ENCODE measurements at regions not wholly inside any gene's neighbourhood (a gene's known extent, or its start where the extent isn't known, plus 50 kb on each side); places are given as distances from the start of the nearest gene placed in this dataset.
"Not testable (repeated sequence)": the region's sequence is repeated elsewhere in the genome, so short reads cannot be mapped to it uniquely, and the experiment has no call there.

DNA sequence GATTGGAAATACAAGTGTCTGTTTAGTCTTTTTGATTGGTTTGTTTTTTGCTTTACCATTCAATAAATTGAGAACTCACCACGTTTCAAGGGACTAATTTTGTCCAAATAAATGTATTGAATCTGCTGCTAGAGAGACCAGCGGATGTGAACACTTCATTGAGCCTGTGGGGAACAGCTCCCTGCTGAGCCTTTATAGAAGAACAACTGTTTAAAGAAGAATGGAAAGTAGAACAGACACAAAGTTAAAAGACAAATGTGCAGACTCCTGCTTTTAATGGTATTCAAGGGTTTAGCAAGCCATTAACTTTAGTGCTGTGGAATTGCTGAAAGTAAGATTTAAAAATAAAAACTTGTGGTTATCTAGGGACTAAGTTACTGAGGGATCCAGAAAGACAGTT is 817.7 kb upstream of the B3GALT2 start:
- no peak overlapping the region for H3K4me2 ChIP-seq
- no peaks in the 10 kb centered on the region for H3K4me1 ChIP-seq
- H3K4me3 ChIP-seq: no peak overlapping the region
- H3K9me3 ChIP-seq: no peaks in the 10 kb centered on the region
- H3K27ac ChIP-seq: no peak overlapping the region
- 38% methylated on average over 2 of the region's 2 CpGs for WGBS (ENCODE audit: missing lambda C conversion rate)
- FAIRE-seq (no peak), ATAC-seq (no peak), DNase-seq (ENCODE audit: low read depth in 1 of 2, low spot score in 1 of 2) (no peak)
- ChIA-PET POLR2A (no interaction called here), CTCF (no interaction called here)
- TF ChIP-seq SMC3 (IDR thresholded peaks at IDR 0.05) (no peak), SREBF2 (IDR thresholded peaks at IDR 0.05) (no peak), CEBPB (IDR thresholded peaks at IDR 0.05) (no peak), TP53 (CRISPR knock-in tag; IDR thresholded peaks at IDR 0.05) (no peak), USF2 (IDR thresholded peaks at IDR 0.05) (no peak), HOXB5 (CRISPR knock-in tag; IDR thresholded peaks at IDR 0.05) (no peak)

DNA sequence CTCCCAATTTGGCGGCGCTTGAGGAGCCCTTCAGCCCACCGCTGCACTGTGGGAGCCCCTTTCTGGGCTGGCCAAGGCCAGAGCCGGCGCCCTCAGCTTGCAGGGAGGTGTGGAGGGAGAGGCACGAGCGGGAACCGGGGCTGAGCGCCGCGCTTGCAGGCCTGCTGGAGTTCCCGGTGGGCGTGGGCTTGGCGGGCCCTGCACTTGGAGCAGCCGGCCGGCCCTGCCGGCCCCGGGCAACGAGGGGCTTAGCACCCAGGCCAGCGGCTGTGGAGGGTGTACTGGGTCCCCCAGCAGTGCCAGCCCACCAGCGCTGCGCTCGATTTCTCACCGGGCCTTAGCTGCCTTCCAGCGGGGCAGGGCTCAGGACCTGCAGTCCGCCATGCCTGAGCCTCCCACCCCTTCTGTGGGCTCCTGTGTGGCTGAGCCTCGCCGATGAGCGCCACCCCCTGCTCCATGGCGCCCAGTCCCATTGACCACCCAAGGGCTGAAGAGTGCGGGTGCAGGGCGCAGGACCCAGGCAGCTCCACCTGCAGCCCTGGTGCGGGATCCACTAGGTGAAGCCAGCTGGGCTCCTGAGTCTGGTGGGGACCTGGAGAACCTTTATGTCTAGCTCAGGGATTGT is 815.4 kb upstream of the B3GALT2 start:
- H3K9me3 ChIP-seq; POLR2A ChIA-PET; H3K4me3 ChIP-seq; H3K27ac ChIP-seq; FAIRE-seq; ATAC-seq; H3K4me2 ChIP-seq; H3K4me1 ChIP-seq; DNase-seq (ENCODE audit: low read depth in 1 of 2, low spot score in 1 of 2): not testable (repeated sequence)
- WGBS (ENCODE audit: missing lambda C conversion rate): 89% methylated on average over 4 of the region's 33 CpGs
- CTCF ChIA-PET: interaction anchor here (1.0 kb wide), 1 partner anchor 11 kb away, joined by 3 read pairs; no protein-coding TSS in a partner anchor

DNA sequence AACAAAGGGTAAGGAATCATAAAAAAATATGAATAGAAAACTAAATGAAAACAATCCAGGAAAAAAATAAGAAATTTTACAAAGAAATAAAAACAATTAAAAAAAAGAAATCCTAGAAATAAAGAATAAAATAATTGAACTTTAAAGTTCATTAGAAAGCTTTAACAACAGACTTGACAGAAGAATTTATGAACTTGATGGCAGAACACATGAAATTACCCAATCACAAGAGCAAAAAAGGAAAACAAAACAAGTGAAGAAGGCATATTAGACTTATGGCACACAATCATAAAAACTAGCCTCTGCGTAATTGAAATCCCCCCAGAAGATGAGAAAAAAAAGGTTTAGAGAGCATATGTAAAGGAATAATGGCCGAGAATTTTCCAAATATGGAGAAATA is 802.5 kb upstream of the B3GALT2 start:
- POLR2A ChIA-PET: no interaction called here
- no peak overlapping the region for H3K4me3 ChIP-seq
- CTCF ChIA-PET: no interaction called here
- WGBS (ENCODE audit: missing lambda C conversion rate): 29% methylated on average over 2 of the region's 2 CpGs
- FAIRE-seq: no peak
- TF ChIP-seq CHD4 (IDR thresholded peaks at IDR 0.05; ENCODE audit: borderline replicate concordance) (no peak), SREBF2 (IDR thresholded peaks at IDR 0.05) (no peak), KDM1A (IDR thresholded peaks at IDR 0.05; ENCODE audit: low read depth) (no peak), BHLHE40 (IDR thresholded peaks at IDR 0.05; ENCODE audit: low read depth, low read length) (no peak), RFX5 (IDR thresholded peaks at IDR 0.05) (no peak), FOSL2 (IDR thresholded peaks at IDR 0.05) (no peak), FOSL2 (CRISPR knock-in tag; IDR thresholded peaks at IDR 0.05) (no peak), MAFK (IDR thresholded peaks at IDR 0.05; ENCODE audit: partially characterized antibody) (no peak), ZC3H11A (IDR thresholded peaks at IDR 0.05) (no peak), EHF (CRISPR knock-in tag; IDR thresholded peaks at IDR 0.05) (no peak), E2F6 (IDR thresholded peaks at IDR 0.05; ENCODE audit: borderline replicate concordance, low read depth) (no peak), REST (IDR thresholded peaks at IDR 0.05) (no peak), FOXS1 (CRISPR knock-in tag; IDR thresholded peaks at IDR 0.05) (no peak), TFCP2L1 (CRISPR knock-in tag; IDR thresholded peaks at IDR 0.05) (no peak), HDAC2 (IDR thresholded peaks at IDR 0.05) (no peak)
- TF ChIP-seq, protein P1, sequence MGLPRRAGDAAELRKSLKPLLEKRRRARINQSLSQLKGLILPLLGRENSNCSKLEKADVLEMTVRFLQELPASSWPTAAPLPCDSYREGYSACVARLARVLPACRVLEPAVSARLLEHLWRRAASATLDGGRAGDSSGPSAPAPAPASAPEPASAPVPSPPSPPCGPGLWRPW (IDR thresholded peaks at IDR 0.05): no peak
- no peak for DNase-seq (ENCODE audit: low read depth in 1 of 2, low spot score in 1 of 2)
- no peaks in the 10 kb centered on the region for H3K4me1 ChIP-seq
- H3K4me2 ChIP-seq: no peak overlapping the region
- H3K9me3 ChIP-seq: peaks cover 28% of the 10 kb centered on the region; the same call in 2 of the 3 replicates
- no peak overlapping the region for H3K27ac ChIP-seq
- ATAC-seq: no peak

All from A549 (cell line).